IMR-90 (cell line): ENCODE measurements at regions not wholly inside any gene's neighbourhood (a gene's known extent, or its start where the extent isn't known, plus 50 kb on each side); places are given as distances from the start of the nearest gene placed in this dataset.

Experiments used
- ATAC-seq: fragments of 200-7000 bp; cut with Tn5 transposase; 2 replicates; pipeline ENCODE4 v1.9.1; 2020; ENCODE audit warnings: low read depth, mild to moderate bottlenecking, moderate library complexity
- BruUV-seq: library from RNA; stranded (reverse); fragments of 400-500 nt; replicated peaks from 2 replicates; lab custom pipeline; 2021; lab: Mats Ljungman, UMichigan
- CTCF ChIA-PET: fragments of 300-600 bp; formaldehyde crosslinking; extraction: SDS; loops from one replicate; lab custom pipeline; 2021; ENCODE audit warnings: antibody characterized with exemption; lab: Yijun Ruan, JAX
- POLR2A ChIA-PET: fragments of 300-600 bp; sonication (Branson Sonifier 250); formaldehyde crosslinking; loops from one replicate; lab custom pipeline; 2022; ENCODE audit warnings: antibody characterized with exemption; ENCODE audit not compliant: unreplicated experiment; lab: Charles Lee
- DNase-seq: peaks from one replicate; pipeline ENCODE4 v3.0.0; 2013
- H2AFZ ChIP-seq: replicated peaks from 2 replicates; pipeline ENCODE3; 2013; ENCODE audit warnings: low read length, mild to moderate bottlenecking; ENCODE audit not compliant: poor library complexity
- H2AK5ac ChIP-seq: 2 replicates; pipeline ENCODE4 v1.6.1; 2013; ENCODE audit warnings: low read depth, low read length, inconsistent platforms
- H2AK9ac ChIP-seq: replicated peaks from 2 replicates; pipeline ENCODE3; 2013; ENCODE audit warnings: mild to moderate bottlenecking, low read depth, low read length, moderate library complexity; ENCODE audit not compliant: poor library complexity
- H2BK120ac ChIP-seq: 2 replicates; pipeline ENCODE4 v1.6.1; 2013; ENCODE audit warnings: low read depth, low read length, inconsistent platforms
- H2BK15ac ChIP-seq: 3 replicates; pipeline ENCODE4 v1.6.1; 2013; ENCODE audit warnings: low read depth, low read length, inconsistent platforms
- H2BK20ac ChIP-seq: 2 replicates; pipeline ENCODE4 v1.6.1; 2013; ENCODE audit warnings: low read depth, mild to moderate bottlenecking, inconsistent platforms, low read length, moderate library complexity
- H2BK5ac ChIP-seq: 2 replicates; pipeline ENCODE4 v1.6.1; 2013; ENCODE audit warnings: mild to moderate bottlenecking, low read depth, low read length, inconsistent platforms; ENCODE audit not compliant: poor library complexity, severe bottlenecking
- H3K14ac ChIP-seq: replicated peaks from 2 replicates; pipeline ENCODE4 v1.6.1; 2013; ENCODE audit warnings: low read depth, low read length, inconsistent platforms
- H3K18ac ChIP-seq: 2 replicates; pipeline ENCODE4 v1.6.1; 2013; ENCODE audit warnings: low read depth, low read length, control low read depth
- H3K23ac ChIP-seq: 2 replicates; pipeline ENCODE4 v1.6.1; 2013; ENCODE audit warnings: low read depth, low read length, inconsistent platforms
- H3K27ac ChIP-seq: 2 replicates; pipeline ENCODE4 v1.5.1; 2013; ENCODE audit warnings: mild to moderate bottlenecking, control low read depth, low read length; ENCODE audit not compliant: insufficient read depth
- H3K27me3 ChIP-seq: 2 replicates; pipeline ENCODE4 v1.6.1; 2013; ENCODE audit warnings: low read length; ENCODE audit not compliant: control insufficient read depth, insufficient read depth
- H3K36me3 ChIP-seq: 2 replicates; pipeline ENCODE4 v1.6.1; 2013; ENCODE audit warnings: low read length, mixed read lengths; ENCODE audit not compliant: control insufficient read depth, insufficient read depth
- H3K4ac ChIP-seq: 2 replicates; pipeline ENCODE4 v1.6.1; 2013; ENCODE audit warnings: low read depth, low read length, inconsistent platforms
- H3K4me1 ChIP-seq: 2 replicates; pipeline ENCODE4 v1.6.1; 2013; ENCODE audit warnings: low read length, mixed read lengths; ENCODE audit not compliant: control insufficient read depth, insufficient read depth
- H3K4me2 ChIP-seq: 2 replicates; pipeline ENCODE4 v1.6.1; 2013; ENCODE audit warnings: low read depth, mild to moderate bottlenecking, control low read depth, low read length, moderate library complexity
- H3K4me3 ChIP-seq: 2 replicates; pipeline ENCODE4 v1.5.1; 2013; ENCODE audit warnings: low read depth, mild to moderate bottlenecking, control low read depth, low read length, moderate library complexity; ENCODE audit not compliant: insufficient read depth
- H3K56ac ChIP-seq: 2 replicates; pipeline ENCODE4 v1.6.1; 2013; ENCODE audit warnings: low read length, inconsistent platforms; ENCODE audit not compliant: insufficient read depth; ENCODE audit errors: extremely low read depth
- H3K79me1 ChIP-seq, 2 experiments: 2 replicates each; pipeline ENCODE4 v1.6.1; 2013; ENCODE audit warnings: low read length in 2 of 2, inconsistent platforms in 1 of 2, low read depth in 1 of 2
- H3K9ac ChIP-seq: 2 replicates; pipeline ENCODE4 v1.6.1; 2013; ENCODE audit warnings: low read depth, low read length, control low read depth
- H3K9me1 ChIP-seq: 2 replicates; pipeline ENCODE4 v1.6.1; 2013; ENCODE audit warnings: low read length, inconsistent platforms; ENCODE audit not compliant: insufficient read depth
- H3K9me3 ChIP-seq: 2 replicates; pipeline ENCODE4 v1.6.1; 2013; ENCODE audit warnings: low read length; ENCODE audit not compliant: control insufficient read depth, insufficient read depth
- H4K20me1 ChIP-seq: 2 replicates; pipeline ENCODE4 v1.6.1; 2013; ENCODE audit warnings: low read length, inconsistent platforms; ENCODE audit not compliant: insufficient read depth
- H4K5ac ChIP-seq: 2 replicates; pipeline ENCODE4 v1.6.1; 2013; ENCODE audit warnings: mild to moderate bottlenecking, low read depth, low read length, control low read depth
- H4K8ac ChIP-seq, 2 experiments: 2 replicates each; pipeline ENCODE4 v1.6.1; 2013; ENCODE audit warnings: low read depth in 2 of 2, low read length in 2 of 2, control low read depth in 1 of 2, inconsistent platforms in 1 of 2
- H4K91ac ChIP-seq: 2 replicates; pipeline ENCODE4 v1.6.1; 2013; ENCODE audit warnings: low read depth, low read length, inconsistent platforms; ENCODE audit not compliant: insufficient read depth
- CHD1 ChIP-seq: IDR thresholded peaks from 2 replicates; pipeline ENCODE4 v1.6.1; 2012; ENCODE audit warnings: low read depth, low read length, improper control_type of control experiment
- FOS ChIP-seq: fragments of 150-350 bp; IDR thresholded peaks from 2 replicates; pipeline ENCODE4 v1.6.1; 2016; ENCODE audit warnings: low read depth, low read length
- POLR2A ChIP-seq: IDR thresholded peaks from 2 replicates; pipeline ENCODE4 v1.6.1; 2012; ENCODE audit warnings: mild to moderate bottlenecking, low read depth, low read length
- WGBS, 2 experiments: methylation state at CpG; one replicate each; pipeline versions ENCODE4 v1.1.5 to v1.1.7; 2013; ENCODE audit warnings: missing lambda C conversion rate in 2 of 2; ENCODE audit not compliant: insufficient read length in 1 of 2; ENCODE audit errors: extremely low coverage in 2 of 2; 5-methylcytosine and 5-hydroxymethylcytosine counted together
- dilution Hi-C: fragments of 300-500 bp; cut with HindIII; formaldehyde crosslinking; loops from one replicate; pipeline ENCODE4 v1.14.3; 2018; ENCODE audit warnings: low sequenced_read_pairs; ENCODE audit not compliant: unreplicated experiment
- in situ Hi-C: fragments of 300-500 bp; cut with MboI; formaldehyde crosslinking; loops from 3 replicates; pipeline ENCODE4 v1.14.3; 2019; ENCODE audit warnings: low sequenced_read_pairs, inconsistent platforms, mixed read lengths
- intact Hi-C: fragments of 100-400 bp; cut with micrococcal nuclease; formaldehyde crosslinking; loops from 2 replicates; pipeline ENCODE4 v1.10.0; 2022

- Histone ChIP-seq H4K91ac (no peak overlapping the region), H4K8ac (no peak overlapping the region), H3K4me2 (no peak overlapping the region), H2AK9ac (no peak overlapping the region), H2BK15ac (no peak overlapping the region), H3K9ac (no peak overlapping the region), H2BK20ac (no peak overlapping the region), H3K4me1 (no peaks in the 10 kb centered on the region), H4K5ac (no peak overlapping the region), H2BK5ac (no peak overlapping the region), H3K4me3 (no peak overlapping the region), H2BK120ac (no peak overlapping the region), H3K4ac (no peak overlapping the region), H3K56ac (no peak overlapping the region), H2AK5ac (no peak overlapping the region), H3K27ac (no peak overlapping the region), H3K14ac (no peak overlapping the region), H3K79me1 (no peaks in the 10 kb centered on the region), H3K9me1 (no peaks in the 10 kb centered on the region), H4K20me1 (no peaks in the 10 kb centered on the region), H3K23ac (no peak overlapping the region), H2AFZ (no peak overlapping the region), H3K36me3 (no peaks in the 10 kb centered on the region), H3K27me3 (peaks cover 27% of the 10 kb centered on the region), H3K9me3 (no peaks in the 10 kb centered on the region), H3K18ac (no peak overlapping the region)
- 20% methylated on average over 1 of the region's 4 CpGs; no CpG with 5 or more reads in 1 of the 2 experiments for WGBS, 2 experiments
- DNase-seq, result no peak
- no TSS peak for BruUV-seq
- POLR2A ChIA-PET, result no interaction called here
- intact Hi-C loops, result no loop called here
- TF ChIP-seq POLR2A, result no peak
- no peak for TF ChIP-seq CHD1
- no peak for TF ChIP-seq FOS
- in situ Hi-C loops, result no loop called here
- CTCF ChIA-PET, result interaction anchor here (0.6 kb wide), 1 partner anchor 66 kb away, joined by 3 read pairs; no protein-coding TSS in a partner anchor
- dilution Hi-C loops, result no loop called here
- ATAC-seq, result no peak
Measured at GRCh38 chr10:21175797-21176196, 278.7 kb upstream of the NEBL start.
